ENCODE measurements at regions not wholly inside any gene's neighbourhood (a gene's known extent, or its start where the extent isn't known, plus 50 kb on each side); places are given as distances from the start of the nearest gene placed in this dataset.

DNA sequence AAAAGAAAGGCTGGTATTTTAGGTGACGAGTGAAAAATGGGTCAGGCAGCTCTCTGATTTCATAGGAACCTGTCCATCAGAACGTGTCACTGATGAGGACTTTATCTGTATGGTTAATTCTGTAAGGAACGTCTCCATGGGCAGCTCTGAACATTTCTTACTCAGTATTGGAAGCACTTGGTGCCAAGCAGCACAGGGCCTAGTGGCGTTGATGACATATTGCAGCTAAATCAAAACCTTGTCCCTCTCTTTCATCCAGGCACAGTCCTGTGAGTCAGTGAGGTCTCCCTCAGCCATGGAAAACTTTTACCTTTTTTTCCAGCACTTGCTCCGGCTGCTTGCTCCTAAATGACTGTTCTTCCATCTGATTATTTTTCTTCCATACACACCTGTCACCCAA, 301.9 kb downstream of the DHX15 start:
- intact Hi-C loops (cut with micrococcal nuclease; ENCODE audit: unreplicated experiment), result no loop called here
- no peak overlapping the region for H3K4me3 ChIP-seq (ENCODE audit: low read depth, low read length)
- no peaks in the 10 kb centered on the region for H3K9me3 ChIP-seq
- CTCF ChIA-PET, result no interaction called here
- no peaks in the 10 kb centered on the region for H3K36me3 ChIP-seq (ENCODE audit: control insufficient read depth, insufficient read depth, low read length)
- POLR2A ChIA-PET, result no interaction called here
- Mint-ChIP-seq H3K36me3 (ENCODE audit: insufficient read depth, unreplicated experiment) (no peaks in the 10 kb centered on the region), H3K27ac (ENCODE audit: unreplicated experiment) (no peak overlapping the region), H3K4me3 (ENCODE audit: unreplicated experiment) (no peak overlapping the region), H3K4me1 (ENCODE audit: low read depth, unreplicated experiment) (no peaks in the 10 kb centered on the region), H3K9me3 (ENCODE audit: unreplicated experiment) (no peaks in the 10 kb centered on the region), H3K27me3 (ENCODE audit: insufficient read depth, unreplicated experiment) (peaks cover 8% of the 10 kb centered on the region)
- no peaks in the 10 kb centered on the region for H3K4me1 ChIP-seq
- TF ChIP-seq, protein P1, sequence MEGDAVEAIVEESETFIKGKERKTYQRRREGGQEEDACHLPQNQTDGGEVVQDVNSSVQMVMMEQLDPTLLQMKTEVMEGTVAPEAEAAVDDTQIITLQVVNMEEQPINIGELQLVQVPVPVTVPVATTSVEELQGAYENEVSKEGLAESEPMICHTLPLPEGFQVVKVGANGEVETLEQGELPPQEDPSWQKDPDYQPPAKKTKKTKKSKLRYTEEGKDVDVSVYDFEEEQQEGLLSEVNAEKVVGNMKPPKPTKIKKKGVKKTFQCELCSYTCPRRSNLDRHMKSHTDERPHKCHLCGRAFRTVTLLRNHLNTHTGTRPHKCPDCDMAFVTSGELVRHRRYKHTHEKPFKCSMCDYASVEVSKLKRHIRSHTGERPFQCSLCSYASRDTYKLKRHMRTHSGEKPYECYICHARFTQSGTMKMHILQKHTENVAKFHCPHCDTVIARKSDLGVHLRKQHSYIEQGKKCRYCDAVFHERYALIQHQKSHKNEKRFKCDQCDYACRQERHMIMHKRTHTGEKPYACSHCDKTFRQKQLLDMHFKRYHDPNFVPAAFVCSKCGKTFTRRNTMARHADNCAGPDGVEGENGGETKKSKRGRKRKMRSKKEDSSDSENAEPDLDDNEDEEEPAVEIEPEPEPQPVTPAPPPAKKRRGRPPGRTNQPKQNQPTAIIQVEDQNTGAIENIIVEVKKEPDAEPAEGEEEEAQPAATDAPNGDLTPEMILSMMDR (IDR thresholded peaks at IDR 0.05; ENCODE audit: insufficient read depth in 1 of 2, low read depth in 1 of 2, low read length in 1 of 2, severe bottlenecking in 1 of 2, unreplicated experiment in 1 of 2), result no peak
- no peak for DNase-seq
- no peaks in the 10 kb centered on the region for H3K27me3 ChIP-seq (replicated peaks; ENCODE audit: control insufficient read depth, insufficient read depth, low read length)
- no TSS peak for BruUV-seq (replicated peaks)

DNA sequence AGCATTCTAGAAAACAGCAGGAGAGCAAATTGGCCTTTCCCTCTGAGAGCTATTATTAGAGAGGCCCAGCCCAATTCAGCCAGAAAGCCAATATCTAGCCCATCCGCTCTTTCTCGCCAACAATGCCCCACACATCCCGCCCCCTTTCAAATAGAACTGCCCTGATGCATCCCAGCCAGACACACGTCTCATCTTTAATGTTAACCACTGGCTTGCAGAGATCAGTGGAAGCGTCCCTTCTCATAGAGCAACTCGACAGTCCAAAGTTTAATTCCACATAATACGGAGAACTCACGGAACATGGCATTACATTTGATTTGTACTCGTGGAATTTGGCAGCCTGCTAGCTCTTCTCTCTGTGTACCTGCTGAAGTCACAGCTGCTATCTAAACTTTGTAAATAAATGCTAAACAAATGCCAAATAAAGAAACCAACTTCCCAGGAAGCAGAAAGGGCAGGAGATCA, 304.4 kb downstream of the DHX15 start:
- no peaks in the 10 kb centered on the region for H3K36me3 ChIP-seq (ENCODE audit: control insufficient read depth, insufficient read depth, low read length)
- H3K27me3 Mint-ChIP-seq (ENCODE audit: insufficient read depth, unreplicated experiment), result peaks cover 10% of the 10 kb centered on the region
- TF ChIP-seq, protein P1 (IDR thresholded peaks at IDR 0.05; ENCODE audit: insufficient read depth in 1 of 2, low read depth in 1 of 2, low read length in 1 of 2, severe bottlenecking in 1 of 2, unreplicated experiment in 1 of 2), result no peak
- H3K36me3 Mint-ChIP-seq (ENCODE audit: insufficient read depth, unreplicated experiment), result no peaks in the 10 kb centered on the region
- no peaks in the 10 kb centered on the region for H3K27me3 ChIP-seq (replicated peaks; ENCODE audit: control insufficient read depth, insufficient read depth, low read length)
- POLR2A ChIA-PET, result no interaction called here
- no peaks in the 10 kb centered on the region for H3K9me3 Mint-ChIP-seq (ENCODE audit: unreplicated experiment)
- no peaks in the 10 kb centered on the region for H3K4me1 Mint-ChIP-seq (ENCODE audit: low read depth, unreplicated experiment)
- CTCF ChIA-PET, result no interaction called here
- H3K27ac Mint-ChIP-seq (ENCODE audit: unreplicated experiment), result no peak overlapping the region
- no peaks in the 10 kb centered on the region for H3K9me3 ChIP-seq
- no peak for DNase-seq
- H3K4me3 ChIP-seq (ENCODE audit: low read depth, low read length), result no peak overlapping the region
- H3K4me1 ChIP-seq, result no peaks in the 10 kb centered on the region
- intact Hi-C loops (cut with micrococcal nuclease; ENCODE audit: unreplicated experiment), result no loop called here
- no TSS peak for BruUV-seq (replicated peaks)
- H3K4me3 Mint-ChIP-seq (ENCODE audit: unreplicated experiment), result no peak overlapping the region

DNA sequence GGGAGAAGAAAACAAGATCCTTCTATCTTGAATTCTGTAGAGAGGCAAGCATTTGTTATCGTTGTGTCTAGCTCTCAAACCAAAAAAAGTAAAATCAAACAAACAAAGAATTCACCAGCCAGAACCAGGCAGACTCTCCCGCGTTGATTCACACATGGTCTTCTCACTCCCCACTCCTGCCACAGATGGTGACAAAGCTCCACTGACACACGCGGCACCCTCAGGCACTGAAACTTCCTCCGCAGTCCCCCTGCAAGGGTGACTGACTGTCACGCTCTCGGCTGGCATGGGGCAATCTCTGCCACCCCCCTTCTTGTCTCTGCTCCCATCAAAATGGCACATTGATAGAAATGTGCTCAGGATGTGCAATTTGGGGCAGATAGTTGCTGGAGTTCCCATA, 304.9 kb downstream of the DHX15 start:
- H3K9me3 Mint-ChIP-seq (ENCODE audit: unreplicated experiment), result no peaks in the 10 kb centered on the region
- H3K27ac Mint-ChIP-seq (ENCODE audit: unreplicated experiment), result no peak overlapping the region
- H3K36me3 Mint-ChIP-seq (ENCODE audit: insufficient read depth, unreplicated experiment), result no peaks in the 10 kb centered on the region
- Histone ChIP-seq H3K4me3 (ENCODE audit: low read depth, low read length) (no peak overlapping the region), H3K4me1 (no peaks in the 10 kb centered on the region), H3K27me3 (replicated peaks; ENCODE audit: control insufficient read depth, insufficient read depth, low read length) (no peaks in the 10 kb centered on the region), H3K9me3 (no peaks in the 10 kb centered on the region), H3K36me3 (ENCODE audit: control insufficient read depth, insufficient read depth, low read length) (no peaks in the 10 kb centered on the region)
- intact Hi-C loops (cut with micrococcal nuclease; ENCODE audit: unreplicated experiment), result no loop called here
- ChIA-PET POLR2A (no interaction called here), CTCF (no interaction called here)
- H3K4me3 Mint-ChIP-seq (ENCODE audit: unreplicated experiment), result no peak overlapping the region
- H3K4me1 Mint-ChIP-seq (ENCODE audit: low read depth, unreplicated experiment), result no peaks in the 10 kb centered on the region
- DNase-seq, result no peak
- BruUV-seq (replicated peaks), result no TSS peak
- peaks cover 10% of the 10 kb centered on the region for H3K27me3 Mint-ChIP-seq (ENCODE audit: insufficient read depth, unreplicated experiment)
- TF ChIP-seq, protein P1 (IDR thresholded peaks at IDR 0.05; ENCODE audit: insufficient read depth in 1 of 2, low read depth in 1 of 2, low read length in 1 of 2, severe bottlenecking in 1 of 2, unreplicated experiment in 1 of 2), result no peak
